ENCODE measurements at regions not wholly inside any gene's neighbourhood (a gene's known extent, or its start where the extent isn't known, plus 50 kb on each side); places are given as distances from the start of the nearest gene placed in this dataset.

GRCh38 chr18:38237796-38238195 lies 672.2 kb upstream of the CELF4 start:
- TF ChIP-seq CTCF (IDR thresholded peaks at IDR 0.05) (no peak), POLR2A (IDR thresholded peaks at IDR 0.05) (no peak)
